HG02840 (cell line): ENCODE measurements at regions not wholly inside any gene's neighbourhood (a gene's known extent, or its start where the extent isn't known, plus 50 kb on each side); places are given as distances from the start of the nearest gene placed in this dataset.

ENCODE experiments used
- ATAC-seq: cut with Tn5 transposase; IDR thresholded peaks from one replicate; pipeline ENCODE4 v1.9.1; 2021; ENCODE audit warnings: mild to moderate bottlenecking, moderate library complexity, moderate number of reproducible peaks; ENCODE audit not compliant: unreplicated experiment, low FRiP score

DNA sequence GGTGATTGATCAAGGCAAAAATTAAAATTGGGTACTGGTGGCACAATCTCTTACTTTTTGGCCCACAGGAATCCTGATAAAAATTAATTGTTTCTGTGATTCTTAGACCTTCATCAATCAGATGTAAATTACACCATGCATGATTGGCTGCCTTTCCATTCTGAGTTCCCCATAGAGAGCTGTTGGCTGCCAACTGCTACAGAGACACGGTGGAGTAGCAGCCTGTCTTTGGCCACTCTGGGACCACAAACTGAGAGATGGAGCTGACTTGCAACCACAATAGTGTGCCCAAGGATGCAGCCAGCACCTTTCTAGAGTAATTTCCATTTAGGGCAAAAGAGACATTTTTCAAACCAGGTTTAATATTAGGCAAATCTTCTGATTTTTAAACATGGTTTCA, 274.3 kb upstream of the MMS22L start:
- ATAC-seq: no peak

DNA sequence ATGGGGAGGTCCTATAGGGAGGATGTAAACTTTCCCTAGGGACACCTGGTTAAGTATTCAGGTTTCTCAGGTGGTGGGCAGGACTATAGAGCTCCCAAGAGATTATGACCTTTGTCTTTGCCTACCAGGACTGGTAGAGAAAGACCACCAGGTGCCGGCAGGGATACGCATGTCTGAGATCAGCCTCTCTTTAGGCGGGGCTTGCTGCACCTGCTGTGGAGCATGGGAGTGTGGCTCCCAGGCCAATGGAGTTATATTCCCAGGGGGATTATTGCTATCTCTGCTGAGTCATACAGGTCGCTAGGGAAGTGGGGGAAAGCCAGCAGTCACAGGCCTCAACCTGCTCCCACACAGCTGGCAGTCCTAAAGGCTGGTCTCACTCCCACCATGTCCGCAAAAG, 280.5 kb upstream of the MMS22L start:
- no peak for ATAC-seq

- no peak for ATAC-seq
Measured at GRCh38 chr6:97572943-97573342, 289.9 kb upstream of the MMS22L start.

DNA sequence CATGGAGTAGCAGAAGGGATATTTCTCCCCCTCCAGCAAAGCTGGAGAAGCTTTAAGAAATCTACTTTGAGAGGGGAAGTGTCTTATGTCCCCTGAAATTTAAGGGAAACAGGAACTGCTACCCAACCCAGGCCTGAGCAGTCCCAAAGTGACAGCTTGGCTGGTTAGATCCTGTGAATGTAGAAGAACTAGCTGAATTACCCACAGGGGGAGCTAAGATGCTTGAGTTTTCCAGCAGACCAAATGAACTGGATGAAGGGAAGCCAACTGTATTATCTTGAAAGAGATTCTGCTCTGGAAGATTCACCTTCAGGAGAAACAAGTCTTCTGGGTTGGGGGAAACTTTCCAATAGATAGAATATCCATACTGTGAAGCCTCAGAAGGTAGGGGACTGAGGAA, 303.3 kb upstream of the MMS22L start:
- ATAC-seq: no peak

DNA sequence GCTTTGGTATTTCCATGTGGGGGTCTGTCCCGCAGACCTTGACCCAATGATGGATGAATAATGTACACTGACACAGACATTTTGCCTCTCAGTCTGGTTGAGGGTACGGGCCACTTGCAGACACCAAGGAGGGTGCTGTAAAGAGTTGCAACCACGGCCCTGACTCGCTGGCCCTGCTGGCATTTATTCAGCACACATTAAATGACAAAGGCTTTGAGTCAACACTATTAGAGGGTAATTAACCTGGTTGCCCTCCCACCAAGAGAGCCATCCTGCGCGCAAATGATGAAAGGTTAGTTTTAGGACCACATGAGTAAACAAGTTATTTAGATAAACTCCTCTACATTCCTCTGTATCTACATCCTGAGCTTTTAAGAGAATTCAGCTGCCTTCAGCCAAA, 308.9 kb upstream of the MMS22L start:
- ATAC-seq: no peak

DNA sequence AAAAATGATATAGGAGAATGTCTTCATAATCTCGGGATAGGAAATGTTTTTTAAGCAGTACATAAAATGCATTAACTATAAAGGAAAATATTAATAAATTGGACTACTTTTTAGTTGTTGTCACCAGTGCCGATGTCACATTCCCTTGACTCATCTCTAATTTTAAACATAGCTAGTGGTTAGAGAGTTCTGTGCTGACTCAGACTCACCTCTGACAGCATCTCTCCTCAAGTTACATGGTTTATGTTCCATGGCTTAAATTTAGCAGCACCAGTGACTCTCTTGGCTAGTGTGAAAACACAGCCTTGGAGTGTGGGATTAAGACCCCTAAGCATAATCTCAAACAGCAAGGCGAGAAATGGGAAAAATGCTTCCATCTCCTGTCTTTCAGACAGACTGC, 311.8 kb upstream of the MMS22L start:
- ATAC-seq: no peak

- no peak for ATAC-seq
Measured at GRCh38 chr6:97621111-97621510, 338.1 kb upstream of the MMS22L start.

- ATAC-seq: no peak
Measured at GRCh38 chr6:97626671-97627441, 343.8 kb upstream of the MMS22L start.

- no peak for ATAC-seq
Measured at GRCh38 chr6:97629180-97629579, 346.2 kb upstream of the MMS22L start.

- ATAC-seq: no peak
Measured at GRCh38 chr6:97630604-97631003, 347.6 kb upstream of the MMS22L start.

DNA sequence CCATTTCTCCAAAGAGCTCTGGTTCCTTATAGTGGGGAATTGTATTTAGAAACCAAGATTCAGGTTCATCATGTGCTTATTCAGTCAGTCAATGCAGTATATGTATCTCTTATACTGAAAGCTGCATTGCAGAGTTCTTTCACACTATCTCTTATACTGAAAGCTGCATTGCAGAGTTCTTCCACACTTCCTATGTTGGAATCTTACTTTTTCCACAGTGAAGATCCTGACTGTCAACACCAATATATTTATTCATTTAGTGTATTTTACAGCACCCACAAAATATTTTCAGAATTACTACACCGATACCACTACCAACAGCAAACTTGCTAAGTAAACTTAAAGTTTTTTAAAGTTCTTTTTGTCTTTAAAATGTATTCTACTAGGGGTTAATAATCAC, 349.3 kb upstream of the MMS22L start:
- no peak for ATAC-seq

DNA sequence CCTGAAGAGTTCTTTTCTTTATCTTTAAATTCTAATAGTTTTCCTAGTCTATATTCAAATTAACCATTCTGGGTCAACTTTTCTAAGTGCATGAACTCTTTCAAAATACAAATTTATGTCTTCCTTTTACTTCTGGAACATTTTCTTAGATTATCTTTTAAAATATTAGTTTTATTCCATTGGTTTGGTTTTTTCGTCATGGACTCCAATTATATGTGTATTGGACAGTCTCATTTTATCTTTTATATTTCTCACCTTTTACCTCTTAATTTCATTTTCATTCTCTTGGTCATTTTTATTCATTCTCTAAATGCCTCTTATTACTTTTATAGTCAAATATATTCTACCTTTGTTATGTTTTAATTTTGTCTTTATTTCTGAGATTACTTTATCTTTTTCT, 356.7 kb upstream of the MMS22L start:
- ATAC-seq: no peak

- no peak for ATAC-seq
Measured at GRCh38 chr6:97644353-97644752, 361.3 kb upstream of the MMS22L start.

GRCh38 chr6:97645757-97646156, 362.7 kb upstream of the MMS22L start:
- ATAC-seq: no peak

DNA sequence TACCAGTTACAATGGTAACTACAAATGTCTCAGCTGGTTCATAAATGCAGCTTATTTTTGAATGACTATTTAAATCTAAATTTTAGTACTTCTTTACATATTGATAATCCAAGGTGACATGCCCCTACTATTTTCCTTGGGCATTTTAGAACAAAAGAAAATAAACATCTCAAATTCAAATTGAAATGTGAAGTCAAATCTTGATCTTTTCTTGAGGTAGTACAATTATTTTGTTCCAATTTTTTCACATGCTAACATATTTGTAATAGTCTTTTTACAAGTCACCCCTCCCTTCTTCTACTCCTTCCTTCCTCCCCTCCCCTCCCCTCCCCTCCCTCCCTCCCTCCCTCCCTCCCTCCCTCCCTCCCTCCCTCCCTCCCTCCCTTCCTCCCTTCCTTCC, 370.1 kb upstream of the MMS22L start:
- ATAC-seq: no peak

GRCh38 chr6:97653517-97653916, 370.5 kb upstream of the MMS22L start:
- no peak for ATAC-seq

- no peak for ATAC-seq
Measured at GRCh38 chr6:97654674-97655073, 371.7 kb upstream of the MMS22L start.

GRCh38 chr6:97656236-97656635, 373.2 kb upstream of the MMS22L start:
- no peak for ATAC-seq

DNA sequence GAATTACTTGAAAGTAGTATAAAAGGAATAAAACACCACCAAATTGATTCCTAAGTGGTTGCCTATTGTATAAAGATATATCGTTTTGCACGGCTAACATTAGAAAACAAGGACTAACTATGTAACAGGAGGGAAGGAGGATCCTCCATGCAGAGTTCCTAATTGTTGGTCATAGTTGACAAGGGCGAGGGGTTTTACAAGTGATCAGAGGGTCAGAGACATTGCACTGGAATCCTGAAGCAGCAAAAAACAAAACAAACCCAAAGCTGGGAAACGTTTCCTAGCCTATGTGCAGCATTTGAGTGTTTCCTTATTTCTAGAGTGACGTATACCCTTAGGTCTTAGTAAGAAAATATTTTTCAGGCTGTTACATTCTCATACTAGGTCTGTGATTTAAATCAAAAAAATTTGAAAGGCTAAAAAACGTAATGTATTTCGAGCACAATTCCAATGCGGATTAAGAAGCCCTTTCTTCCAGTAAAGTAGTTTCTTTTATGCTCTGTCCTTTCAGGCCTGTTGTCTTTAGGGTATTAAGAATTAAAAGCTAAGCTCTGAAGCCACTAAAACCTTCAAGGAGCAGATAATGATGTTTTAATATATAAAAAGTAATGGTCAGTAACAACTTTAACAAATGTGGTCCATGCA, 373.8 kb upstream of the MMS22L start:
- ATAC-seq: no peak

DNA sequence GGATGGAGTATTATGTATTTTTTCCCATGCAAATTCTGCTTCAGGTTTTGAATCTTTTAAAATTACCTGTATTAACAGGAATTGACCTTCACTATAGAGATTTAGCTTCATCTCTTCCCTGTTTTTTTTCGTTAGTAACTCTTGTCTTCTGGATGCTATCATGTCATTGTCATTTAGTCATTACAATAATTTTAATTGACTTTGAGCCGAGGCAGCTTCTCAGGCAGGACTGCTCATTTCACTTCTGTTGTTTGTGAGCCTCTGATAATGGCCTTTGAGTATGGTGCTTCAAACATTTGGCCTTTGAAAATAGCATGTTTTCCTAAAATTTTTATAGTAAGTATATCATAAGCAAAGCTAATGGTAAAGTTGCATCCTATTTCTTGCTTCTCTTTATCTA, 375.1 kb upstream of the MMS22L start:
- ATAC-seq: no peak

DNA sequence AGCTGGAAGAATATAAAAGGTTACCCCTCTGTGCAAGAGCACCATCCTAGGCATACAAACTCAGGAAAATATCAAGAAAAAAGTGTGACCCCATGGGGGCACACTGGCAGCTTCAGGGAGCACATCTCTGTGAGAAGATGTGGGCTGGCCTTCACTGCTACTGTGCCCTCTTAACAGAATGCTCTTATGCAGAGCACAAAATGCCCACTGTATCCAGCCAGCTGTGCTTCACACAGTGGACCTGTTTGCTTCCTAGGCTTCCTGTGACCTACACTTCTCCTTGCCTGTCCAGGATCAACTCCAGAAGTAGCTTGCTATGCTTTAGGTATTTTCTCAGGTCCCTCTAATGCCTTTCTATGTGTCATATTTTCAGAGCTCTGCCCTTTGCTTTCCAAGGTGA, 380.2 kb upstream of the MMS22L start:
- ATAC-seq: no peak

GRCh38 chr6:97665446-97665845, 382.4 kb upstream of the MMS22L start:
- ATAC-seq: no peak
